HG02588 (cell line): ENCODE measurements at regions not wholly inside any gene's neighbourhood (a gene's known extent, or its start where the extent isn't known, plus 50 kb on each side); places are given as distances from the start of the nearest gene placed in this dataset.

Experiments
- ATAC-seq: cut with Tn5 transposase; IDR thresholded peaks from one replicate; pipeline ENCODE4 v1.9.1; 2021; ENCODE audit warnings: mild to moderate bottlenecking, moderate library complexity; ENCODE audit not compliant: unreplicated experiment

- no peak for ATAC-seq
These were observed 331.6 kb downstream of the KCNS3 start for GRCh38 chr2:18209934-18210639.

GRCh38 chr2:18208956-18209355 lies 330.5 kb downstream of the KCNS3 start:
- ATAC-seq: no peak

DNA sequence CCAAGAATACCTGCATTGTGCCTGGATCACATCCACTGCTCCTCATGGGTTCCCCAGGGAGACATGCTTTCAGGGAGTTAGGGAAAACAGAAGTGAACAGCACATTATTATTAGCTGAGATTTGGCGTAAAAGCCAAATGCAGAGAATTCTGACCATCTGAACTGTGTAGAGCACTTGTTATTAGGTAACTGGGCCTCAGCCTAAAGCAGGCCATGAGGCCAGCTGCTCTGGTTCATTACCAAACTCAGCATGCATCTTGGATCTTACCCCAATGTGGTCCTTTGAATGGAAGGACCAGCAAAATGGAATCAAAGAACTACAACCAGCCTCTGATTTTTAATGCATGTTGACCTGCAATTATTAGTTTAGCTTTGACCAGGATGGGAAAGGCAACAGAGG lies 322.3 kb downstream of the KCNS3 start:
- no peak for ATAC-seq

- no peak for ATAC-seq
These were observed 320.2 kb downstream of the KCNS3 start for GRCh38 chr2:18198677-18199076.

DNA sequence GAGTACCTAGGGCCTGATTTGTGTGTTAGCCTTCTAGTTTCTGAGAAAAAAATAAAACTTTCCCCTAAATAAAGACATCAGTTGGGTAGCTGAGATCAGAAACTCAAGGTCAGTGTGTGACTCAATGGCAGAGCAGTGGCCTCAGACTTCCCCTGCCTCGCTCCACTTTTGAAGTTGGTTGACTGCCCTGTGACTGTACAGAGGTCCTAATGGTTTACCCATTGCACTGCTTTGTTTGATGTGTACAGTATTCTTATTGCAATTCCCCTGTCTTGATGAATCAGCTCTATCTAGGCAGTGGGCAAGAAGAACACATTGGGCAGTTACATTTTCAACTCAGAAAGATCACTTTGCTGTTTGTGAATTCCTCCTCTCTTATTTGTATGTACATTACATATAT lies 315.7 kb downstream of the KCNS3 start:
- no peak for ATAC-seq

DNA sequence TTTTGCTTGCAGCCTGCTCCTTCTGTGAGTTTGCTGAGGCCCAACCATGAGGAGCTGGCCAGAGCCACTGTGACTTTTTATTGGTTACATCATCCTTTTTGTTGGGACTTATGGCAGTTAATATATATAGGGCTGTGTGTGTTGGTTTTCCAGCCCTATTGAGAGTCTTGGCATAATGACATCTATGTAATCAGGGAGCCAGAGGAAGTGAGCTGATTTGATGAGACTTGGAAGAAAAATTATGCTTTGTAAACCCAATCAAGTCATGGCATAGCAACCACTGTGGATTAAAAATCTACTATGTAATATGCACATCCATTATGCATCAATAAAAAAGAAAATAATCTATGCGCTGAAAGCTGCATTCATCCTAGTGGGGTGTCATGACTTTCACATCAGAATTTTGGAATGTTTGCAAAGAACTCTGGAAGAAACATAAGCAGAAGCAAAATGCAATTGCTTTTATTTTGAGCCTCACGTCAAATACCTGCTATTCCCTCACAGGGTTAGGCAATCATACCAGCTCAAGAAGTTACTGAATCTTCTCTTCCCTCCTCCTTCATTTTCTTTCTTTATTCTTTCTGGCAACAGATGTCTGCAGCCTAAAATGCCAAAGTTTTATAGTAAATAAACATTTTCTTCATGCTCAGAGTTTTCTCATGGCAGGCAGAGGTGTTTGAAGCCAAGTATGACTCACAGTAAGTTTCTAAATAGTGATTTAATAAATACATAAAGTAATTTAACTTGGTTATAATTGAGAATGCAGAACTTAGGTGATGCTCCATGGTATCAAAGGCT lies 308.5 kb downstream of the KCNS3 start:
- ATAC-seq: no peak

DNA sequence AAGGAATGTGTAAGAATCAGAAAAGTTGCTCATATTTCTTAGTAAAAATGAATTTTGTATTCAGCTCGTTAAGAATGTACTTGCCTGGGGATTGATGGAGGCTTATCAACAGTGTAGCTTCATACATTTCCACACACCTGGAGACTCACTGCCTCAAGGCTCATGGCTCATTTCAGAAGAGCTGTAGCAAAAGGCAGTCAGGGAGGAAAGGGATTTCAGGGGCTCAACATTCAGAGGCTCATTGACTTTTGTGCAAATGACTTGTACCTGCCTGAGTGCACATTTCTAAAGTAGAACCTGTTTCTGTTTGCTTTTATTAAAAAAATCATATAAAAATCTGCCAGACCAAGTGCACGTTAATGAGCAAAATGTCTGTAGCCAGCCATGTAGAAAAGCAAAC lies 304.4 kb downstream of the KCNS3 start:
- no peak for ATAC-seq

DNA sequence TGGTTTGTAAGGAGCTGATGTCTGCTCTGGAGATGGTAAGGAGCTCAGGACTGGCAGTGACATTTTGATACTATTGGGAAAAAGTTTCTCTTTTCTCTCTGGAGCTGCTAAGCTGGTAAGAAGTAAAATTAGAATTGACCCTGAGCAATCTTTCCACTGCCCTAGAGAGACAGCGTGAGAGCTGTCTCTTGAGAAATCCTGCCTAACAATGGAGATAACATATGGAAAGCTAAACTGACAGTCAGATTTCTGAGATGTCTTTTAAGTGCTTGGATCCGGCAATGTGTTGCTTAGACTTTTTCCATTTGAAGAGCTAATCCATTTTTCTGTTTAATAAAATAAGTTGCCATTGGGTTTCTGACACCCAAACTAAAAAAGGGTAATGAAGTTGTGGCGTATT lies 302.4 kb downstream of the KCNS3 start:
- no peak for ATAC-seq

DNA sequence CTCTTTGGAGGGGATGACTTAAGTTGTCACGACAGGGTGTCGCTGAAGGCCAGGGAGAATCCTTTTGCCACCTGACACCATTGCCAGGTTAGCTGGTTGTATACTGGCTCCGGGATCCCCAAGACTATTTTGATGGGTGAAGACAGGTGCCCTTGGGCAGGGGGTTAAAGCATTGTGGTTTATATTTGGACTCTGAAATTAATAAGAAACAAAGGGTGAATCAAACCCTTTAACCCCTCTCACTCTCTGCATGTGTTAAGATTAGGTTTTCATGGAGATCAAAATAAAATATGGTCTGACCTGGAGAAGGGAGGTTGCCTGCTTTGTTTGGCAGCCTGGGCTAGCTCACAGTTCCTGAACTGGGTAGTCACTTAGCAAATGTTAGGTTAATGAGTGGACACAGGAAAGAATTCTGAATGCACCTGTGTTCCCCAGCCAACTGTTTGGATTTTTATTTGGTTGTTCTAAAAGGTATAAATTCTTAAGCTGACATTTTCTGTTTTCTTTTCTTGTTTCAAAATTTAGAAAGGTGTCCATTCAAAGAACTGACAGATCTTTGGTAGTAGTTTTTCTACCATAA lies 301.7 kb downstream of the KCNS3 start:
- no peak for ATAC-seq

- ATAC-seq: peak; percentile 89
These were observed 300.4 kb downstream of the KCNS3 start for GRCh38 chr2:18178736-18179349.

- no peak for ATAC-seq
These were observed 298.3 kb downstream of the KCNS3 start for GRCh38 chr2:18176679-18177215.

DNA sequence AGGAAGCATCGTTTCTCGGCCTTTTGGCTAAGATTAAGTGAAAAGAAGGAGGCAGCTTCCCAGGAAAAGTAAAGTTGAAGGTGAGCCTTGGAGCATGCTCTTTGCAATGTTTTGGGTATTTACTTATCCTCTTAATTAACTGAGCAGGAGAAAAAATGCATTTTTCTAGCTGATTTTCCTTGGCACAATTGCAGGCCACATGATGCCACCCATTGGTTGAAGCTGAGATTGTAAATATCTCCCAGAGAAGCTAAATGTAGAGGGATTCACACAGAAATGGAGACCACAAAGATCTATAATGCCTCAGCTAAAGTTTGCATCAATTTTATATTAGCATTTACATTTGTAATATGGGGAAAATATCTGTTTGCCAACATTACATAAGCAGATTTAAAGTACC lies 294.1 kb downstream of the KCNS3 start:
- no peak for ATAC-seq

DNA sequence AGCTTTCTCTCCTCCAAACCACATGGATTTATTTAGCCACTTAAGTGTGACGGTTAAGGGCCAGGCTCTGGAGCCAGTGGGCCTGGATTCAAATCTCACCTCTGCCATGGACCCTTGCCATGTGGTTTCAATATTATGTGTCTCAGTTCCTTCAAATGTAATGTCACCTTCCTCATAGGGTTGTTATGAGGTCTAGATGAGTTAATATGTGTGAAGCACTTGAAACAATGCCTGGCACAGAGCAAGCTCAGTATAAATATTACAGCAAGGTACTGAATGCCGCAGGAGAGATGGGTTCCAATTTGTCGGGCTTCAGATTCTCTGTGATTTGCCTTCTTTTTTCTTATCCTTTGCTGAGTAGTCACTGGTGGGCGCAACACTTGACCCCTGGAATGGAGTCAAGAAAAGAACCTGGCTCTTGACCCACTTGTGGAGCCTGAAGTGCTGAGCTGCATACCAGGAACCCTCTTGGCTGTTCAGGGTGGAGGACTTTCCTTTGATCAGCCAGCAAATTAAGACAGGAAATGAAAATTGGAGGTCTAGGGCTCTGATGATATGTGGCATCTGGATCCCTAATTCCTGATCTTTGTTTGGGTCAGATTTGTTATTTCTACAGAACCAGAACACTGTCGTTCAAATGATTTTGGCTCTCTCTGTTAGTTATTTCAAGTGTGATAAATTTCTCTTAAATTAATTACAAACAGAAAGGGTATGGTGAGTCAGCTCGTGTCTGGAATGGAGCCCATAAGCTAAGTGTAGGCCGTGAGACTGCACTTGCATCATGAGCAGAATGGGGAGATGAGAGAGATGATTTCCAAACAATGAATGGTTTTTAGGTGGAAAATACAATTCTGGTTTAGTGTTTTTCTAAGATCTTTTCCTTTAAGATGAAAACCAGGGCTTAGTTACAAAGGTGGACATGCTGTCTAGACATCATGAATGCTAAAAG lies 293.0 kb downstream of the KCNS3 start:
- no peak for ATAC-seq

- no peak for ATAC-seq
These were observed 292.2 kb downstream of the KCNS3 start for GRCh38 chr2:18170642-18171041.

DNA sequence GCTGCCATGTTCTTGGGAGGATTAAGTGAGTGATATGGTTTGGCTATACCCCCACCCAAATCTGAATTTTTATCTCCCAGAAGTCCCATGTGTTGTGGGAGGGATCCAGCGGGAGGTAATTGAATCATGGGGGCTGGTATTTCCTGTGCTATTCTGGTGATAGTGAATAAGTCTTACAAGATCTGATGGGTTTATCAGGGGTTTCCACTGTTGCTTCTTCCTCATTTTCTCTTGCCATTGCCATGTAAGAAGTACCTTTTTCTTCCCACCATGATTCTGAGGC lies 291.4 kb downstream of the KCNS3 start:
- ATAC-seq: no peak

GRCh38 chr2:18169121-18169892 lies 290.8 kb downstream of the KCNS3 start:
- ATAC-seq: no peak

- no peak for ATAC-seq
These were observed 289.4 kb downstream of the KCNS3 start for GRCh38 chr2:18167871-18168270.

DNA sequence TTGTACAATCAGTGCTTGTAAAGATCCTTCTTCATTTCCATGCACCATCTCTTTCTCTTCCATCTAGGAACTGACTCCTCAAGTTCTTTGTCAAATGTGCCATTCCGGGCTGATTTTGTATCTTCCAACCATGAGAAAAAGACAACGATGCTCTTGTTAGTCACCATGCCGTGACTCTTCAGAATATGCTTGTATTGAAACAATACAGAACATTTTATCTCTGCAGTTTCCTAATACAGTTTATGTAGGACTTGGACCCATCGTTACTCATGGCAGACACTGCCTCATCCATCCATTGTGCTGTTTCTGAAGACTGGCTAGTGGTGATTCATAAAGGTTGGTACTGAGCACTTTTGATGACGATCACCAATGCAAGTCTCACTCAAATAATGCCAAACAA lies 283.2 kb downstream of the KCNS3 start:
- ATAC-seq: no peak

GRCh38 chr2:18159896-18160295 lies 281.4 kb downstream of the KCNS3 start:
- ATAC-seq: no peak

- ATAC-seq: no peak
These were observed 278.0 kb downstream of the KCNS3 start for GRCh38 chr2:18156421-18156820.
